ENCODE measurements at regions not wholly inside any gene's neighbourhood (a gene's known extent, or its start where the extent isn't known, plus 50 kb on each side); places are given as distances from the start of the nearest gene placed in this dataset.

- Mint-ChIP-seq H3K9me3 (ENCODE audit: insufficient read depth) (no peaks in the 10 kb centered on the region), H3K27ac (no peak overlapping the region), H3K4me3 (no peak overlapping the region), H3K4me1 (peaks cover 23% of the 10 kb centered on the region), H3K27me3 (no peaks in the 10 kb centered on the region)
- H3K9ac ChIP-seq (ENCODE audit: low read length), result no peak overlapping the region
- ATAC-seq (ENCODE audit: low read depth) (no peak), DNase-seq (no peak)
- H3K27ac ChIP-seq (ENCODE audit: low read length in 2 of 2), result no peak overlapping the region
- no peaks in the 10 kb centered on the region for H4K20me1 ChIP-seq (ENCODE audit: control insufficient read depth, insufficient read depth, low read length, poor library complexity, severe bottlenecking)
- H3K4me2 ChIP-seq (replicated peaks; ENCODE audit: low read depth, low read length, poor library complexity, severe bottlenecking), result no peak overlapping the region
- H3K36me3 ChIP-seq (replicated peaks in 1 of 2; ENCODE audit: control extremely low read depth in 1 of 2, control insufficient read depth in 1 of 2, extremely low read depth in 1 of 2, insufficient read depth in 2 of 2, low read length in 1 of 2), result no peaks in the 10 kb centered on the region
- no peak overlapping the region for H3K4me3 ChIP-seq (ENCODE audit: control extremely low read depth in 1 of 5, extremely low read depth in 1 of 5, insufficient read depth in 1 of 5, low read depth in 2 of 5, low read length in 4 of 5)
- no peaks in the 10 kb centered on the region for H3K27me3 ChIP-seq (replicated peaks in 1 of 4; ENCODE audit: control extremely low read depth in 1 of 4, control insufficient read depth in 3 of 4, insufficient read depth in 4 of 4, low read length in 3 of 4)
- ChIA-PET CTCF (no interaction called here), POLR2A (no interaction called here)
- 76% methylated on average over 10 of the region's 10 CpGs for WGBS (ENCODE audit: insufficient coverage)
- no peaks in the 10 kb centered on the region for H3K9me3 ChIP-seq (ENCODE audit: control extremely low read depth in 1 of 3, control insufficient read depth in 2 of 3, insufficient read depth in 1 of 3, low read length in 2 of 3)
- peak overlapping the region; percentile 36 for H2AFZ ChIP-seq (ENCODE audit: insufficient read depth, low read depth, low read length, poor library complexity, severe bottlenecking)
- no peak for TF ChIP-seq EZH2 (IDR thresholded peaks at IDR 0.05; ENCODE audit: borderline replicate concordance, insufficient read depth, low read depth, low read length, poor library complexity, severe bottlenecking)
- TF ChIP-seq, protein P1, sequence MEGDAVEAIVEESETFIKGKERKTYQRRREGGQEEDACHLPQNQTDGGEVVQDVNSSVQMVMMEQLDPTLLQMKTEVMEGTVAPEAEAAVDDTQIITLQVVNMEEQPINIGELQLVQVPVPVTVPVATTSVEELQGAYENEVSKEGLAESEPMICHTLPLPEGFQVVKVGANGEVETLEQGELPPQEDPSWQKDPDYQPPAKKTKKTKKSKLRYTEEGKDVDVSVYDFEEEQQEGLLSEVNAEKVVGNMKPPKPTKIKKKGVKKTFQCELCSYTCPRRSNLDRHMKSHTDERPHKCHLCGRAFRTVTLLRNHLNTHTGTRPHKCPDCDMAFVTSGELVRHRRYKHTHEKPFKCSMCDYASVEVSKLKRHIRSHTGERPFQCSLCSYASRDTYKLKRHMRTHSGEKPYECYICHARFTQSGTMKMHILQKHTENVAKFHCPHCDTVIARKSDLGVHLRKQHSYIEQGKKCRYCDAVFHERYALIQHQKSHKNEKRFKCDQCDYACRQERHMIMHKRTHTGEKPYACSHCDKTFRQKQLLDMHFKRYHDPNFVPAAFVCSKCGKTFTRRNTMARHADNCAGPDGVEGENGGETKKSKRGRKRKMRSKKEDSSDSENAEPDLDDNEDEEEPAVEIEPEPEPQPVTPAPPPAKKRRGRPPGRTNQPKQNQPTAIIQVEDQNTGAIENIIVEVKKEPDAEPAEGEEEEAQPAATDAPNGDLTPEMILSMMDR (IDR thresholded peaks at IDR 0.05), result no peak
- no peaks in the 10 kb centered on the region for H3K79me2 ChIP-seq (ENCODE audit: control insufficient read depth, insufficient read depth, low read length)
- H3K4me1 ChIP-seq (ENCODE audit: control insufficient read depth in 2 of 2, insufficient read depth in 2 of 2, low read length in 2 of 2), result peaks cover 19 to 23% of the 10 kb centered on the region in 2 donors
- intact Hi-C loops (cut with micrococcal nuclease), result no loop called here
Measured at GRCh38 chr22:19598054-19598855, 74.0 kb upstream of the CLDN5 start.

DNA sequence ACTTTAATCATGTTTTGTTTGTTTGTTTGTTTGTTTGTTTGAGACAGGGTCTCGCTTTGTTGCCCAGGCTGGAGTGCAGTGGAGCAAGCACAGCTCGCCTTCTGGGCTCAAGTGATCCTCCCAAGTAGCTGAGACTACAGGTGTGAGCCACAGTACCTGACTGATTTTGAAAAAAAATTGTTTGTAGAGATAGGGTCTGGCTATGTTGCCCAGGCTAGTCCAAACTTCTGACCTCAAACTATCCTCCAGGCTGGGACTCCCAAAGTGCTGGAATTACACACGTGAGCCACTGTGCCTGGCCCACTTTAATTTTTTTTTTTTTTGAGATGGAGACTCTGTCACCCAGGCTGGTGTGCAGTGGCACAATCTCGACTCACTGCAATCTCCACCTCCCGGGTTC, 74.8 kb upstream of the CLDN5 start:
- intact Hi-C loops (cut with micrococcal nuclease), result no loop called here
- Mint-ChIP-seq H3K27ac (no peak overlapping the region), H3K9me3 (ENCODE audit: insufficient read depth) (no peaks in the 10 kb centered on the region), H3K27me3 (no peaks in the 10 kb centered on the region), H3K4me3 (no peak overlapping the region), H3K4me1 (peaks cover 23% of the 10 kb centered on the region)
- no peak overlapping the region for H2AFZ ChIP-seq (ENCODE audit: insufficient read depth, low read depth, low read length, poor library complexity, severe bottlenecking)
- H3K9ac ChIP-seq (ENCODE audit: low read length), result no peak overlapping the region
- peaks cover 19 to 23% of the 10 kb centered on the region in 2 donors for H3K4me1 ChIP-seq (ENCODE audit: control insufficient read depth in 2 of 2, insufficient read depth in 2 of 2, low read length in 2 of 2)
- no peaks in the 10 kb centered on the region for H3K79me2 ChIP-seq (ENCODE audit: control insufficient read depth, insufficient read depth, low read length)
- no peak overlapping the region for H3K27ac ChIP-seq (ENCODE audit: low read length in 2 of 2)
- POLR2A ChIA-PET, result no interaction called here
- no peaks in the 10 kb centered on the region for H3K9me3 ChIP-seq (ENCODE audit: control extremely low read depth in 1 of 3, control insufficient read depth in 2 of 3, insufficient read depth in 1 of 3, low read length in 2 of 3)
- no peak overlapping the region for H3K4me2 ChIP-seq (replicated peaks; ENCODE audit: low read depth, low read length, poor library complexity, severe bottlenecking)
- CTCF ChIA-PET, result no interaction called here
- H4K20me1 ChIP-seq (ENCODE audit: control insufficient read depth, insufficient read depth, low read length, poor library complexity, severe bottlenecking), result no peaks in the 10 kb centered on the region
- ATAC-seq (ENCODE audit: low read depth), result no peak
- no peak for DNase-seq
- no peaks in the 10 kb centered on the region for H3K36me3 ChIP-seq (replicated peaks in 1 of 2; ENCODE audit: control extremely low read depth in 1 of 2, control insufficient read depth in 1 of 2, extremely low read depth in 1 of 2, insufficient read depth in 2 of 2, low read length in 1 of 2)
- no peak for TF ChIP-seq EZH2 (IDR thresholded peaks at IDR 0.05; ENCODE audit: borderline replicate concordance, insufficient read depth, low read depth, low read length, poor library complexity, severe bottlenecking)
- TF ChIP-seq, protein P1 (IDR thresholded peaks at IDR 0.05), result no peak
- H3K27me3 ChIP-seq (replicated peaks in 1 of 4; ENCODE audit: control extremely low read depth in 1 of 4, control insufficient read depth in 3 of 4, insufficient read depth in 4 of 4, low read length in 3 of 4), result no peaks in the 10 kb centered on the region
- H3K4me3 ChIP-seq (ENCODE audit: control extremely low read depth in 1 of 5, extremely low read depth in 1 of 5, insufficient read depth in 1 of 5, low read depth in 2 of 5, low read length in 4 of 5), result no peak overlapping the region
- WGBS (ENCODE audit: insufficient coverage), result 100% methylated on average over 1 of the region's 5 CpGs
